ENCODE measurements at regions not wholly inside any gene's neighbourhood (a gene's known extent, or its start where the extent isn't known, plus 50 kb on each side); places are given as distances from the start of the nearest gene placed in this dataset.

DNA sequence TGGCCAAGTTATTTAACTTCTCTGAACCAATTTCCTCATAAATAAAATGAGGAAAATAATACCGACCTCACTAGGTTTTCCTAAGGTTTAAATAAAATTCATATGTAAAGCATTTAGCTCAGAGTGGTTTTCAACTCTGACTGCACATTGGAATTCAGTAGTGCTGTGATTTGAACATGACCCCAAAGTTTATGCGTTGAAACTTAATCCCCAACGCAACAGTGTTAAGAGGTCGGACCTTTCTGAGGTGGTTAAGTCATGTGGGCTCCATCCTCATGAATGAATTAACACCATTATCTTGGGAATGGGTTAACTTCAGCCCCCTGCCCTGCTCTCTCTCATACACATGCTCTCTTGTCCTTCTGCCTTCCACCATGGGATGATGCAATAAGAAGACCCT, 322.2 kb downstream of the AASDHPPT start:
- TF ChIP-seq CTCF (IDR thresholded peaks at IDR 0.05; ENCODE audit: low read depth, low read length) (no peak), MAX (IDR thresholded peaks at IDR 0.05; ENCODE audit: low read depth, low read length) (no peak), POLR2A (IDR thresholded peaks at IDR 0.05; ENCODE audit: extremely low read depth, insufficient read length) (no peak), MYC (IDR thresholded peaks at IDR 0.05; ENCODE audit: low read depth, low read length) (no peak)
